HL-60 (cell line): ENCODE measurements at regions not wholly inside any gene's neighbourhood (a gene's known extent, or its start where the extent isn't known, plus 50 kb on each side); places are given as distances from the start of the nearest gene placed in this dataset.

ENCODE experiments used
- POLR2AphosphoS5 ChIP-seq: IDR thresholded peaks from 2 replicates; pipeline ENCODE4 v1.6.1; 2012; ENCODE audit warnings: low read depth
- TF ChIP-seq, protein P1 (sequence below): IDR thresholded peaks from one replicate; pipeline ENCODE4 v1.5.1; 2011; ENCODE audit warnings: low read length, control low read depth, inconsistent platforms; ENCODE audit not compliant: insufficient read depth

- TF ChIP-seq, protein P1, sequence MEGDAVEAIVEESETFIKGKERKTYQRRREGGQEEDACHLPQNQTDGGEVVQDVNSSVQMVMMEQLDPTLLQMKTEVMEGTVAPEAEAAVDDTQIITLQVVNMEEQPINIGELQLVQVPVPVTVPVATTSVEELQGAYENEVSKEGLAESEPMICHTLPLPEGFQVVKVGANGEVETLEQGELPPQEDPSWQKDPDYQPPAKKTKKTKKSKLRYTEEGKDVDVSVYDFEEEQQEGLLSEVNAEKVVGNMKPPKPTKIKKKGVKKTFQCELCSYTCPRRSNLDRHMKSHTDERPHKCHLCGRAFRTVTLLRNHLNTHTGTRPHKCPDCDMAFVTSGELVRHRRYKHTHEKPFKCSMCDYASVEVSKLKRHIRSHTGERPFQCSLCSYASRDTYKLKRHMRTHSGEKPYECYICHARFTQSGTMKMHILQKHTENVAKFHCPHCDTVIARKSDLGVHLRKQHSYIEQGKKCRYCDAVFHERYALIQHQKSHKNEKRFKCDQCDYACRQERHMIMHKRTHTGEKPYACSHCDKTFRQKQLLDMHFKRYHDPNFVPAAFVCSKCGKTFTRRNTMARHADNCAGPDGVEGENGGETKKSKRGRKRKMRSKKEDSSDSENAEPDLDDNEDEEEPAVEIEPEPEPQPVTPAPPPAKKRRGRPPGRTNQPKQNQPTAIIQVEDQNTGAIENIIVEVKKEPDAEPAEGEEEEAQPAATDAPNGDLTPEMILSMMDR, result no peak
- TF ChIP-seq POLR2AphosphoS5, result no peak
Observed at GRCh38 chr17:34006126-34006525, 249.0 kb upstream of the CCL2 start.
